GM21447 (cell line): ENCODE measurements at regions not wholly inside any gene's neighbourhood (a gene's known extent, or its start where the extent isn't known, plus 50 kb on each side); places are given as distances from the start of the nearest gene placed in this dataset.

Source experiments
- ATAC-seq: cut with Tn5 transposase; IDR thresholded peaks from one replicate; pipeline ENCODE4 v1.9.1; 2021; ENCODE audit not compliant: unreplicated experiment

DNA sequence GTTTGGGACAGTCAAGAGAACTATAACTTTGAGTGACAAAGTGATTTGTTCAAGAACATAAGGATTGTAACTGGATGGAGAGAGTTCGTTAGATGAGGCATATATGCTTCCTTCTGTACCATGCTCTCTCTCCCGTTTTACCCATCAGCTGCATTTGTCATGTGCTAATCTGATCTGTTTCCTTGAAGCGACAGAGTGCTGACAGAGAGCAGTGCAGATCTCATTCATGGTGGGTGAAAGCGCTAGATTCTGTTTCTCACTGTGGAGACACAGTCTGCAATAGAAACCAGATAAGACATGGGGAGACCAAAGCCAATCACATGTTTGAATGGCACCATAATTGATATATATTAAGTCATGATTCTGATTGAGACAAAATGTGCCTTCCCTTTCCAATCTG is 456.6 kb upstream of the CELF4 start:
- ATAC-seq = no peak

DNA sequence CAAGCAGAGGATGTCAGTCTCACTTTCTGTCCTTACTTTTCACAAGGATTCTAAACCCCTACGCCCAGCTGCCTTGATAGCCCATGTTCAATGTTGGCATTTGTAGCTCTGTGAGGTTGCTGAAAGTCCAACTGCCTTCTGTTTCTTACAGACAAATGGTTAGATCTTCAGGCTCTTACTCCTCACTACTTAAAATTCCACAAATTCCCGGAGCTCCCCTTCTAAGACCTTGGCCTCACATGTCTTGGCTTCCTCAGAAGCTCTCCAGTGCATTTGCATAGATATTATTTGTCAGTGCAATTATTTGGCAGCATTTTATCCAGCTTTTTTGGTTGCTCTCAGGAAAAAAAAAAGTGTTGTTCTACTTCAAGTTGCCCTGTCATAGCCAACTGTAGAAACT is 453.7 kb upstream of the CELF4 start:
- ATAC-seq = no peak

DNA sequence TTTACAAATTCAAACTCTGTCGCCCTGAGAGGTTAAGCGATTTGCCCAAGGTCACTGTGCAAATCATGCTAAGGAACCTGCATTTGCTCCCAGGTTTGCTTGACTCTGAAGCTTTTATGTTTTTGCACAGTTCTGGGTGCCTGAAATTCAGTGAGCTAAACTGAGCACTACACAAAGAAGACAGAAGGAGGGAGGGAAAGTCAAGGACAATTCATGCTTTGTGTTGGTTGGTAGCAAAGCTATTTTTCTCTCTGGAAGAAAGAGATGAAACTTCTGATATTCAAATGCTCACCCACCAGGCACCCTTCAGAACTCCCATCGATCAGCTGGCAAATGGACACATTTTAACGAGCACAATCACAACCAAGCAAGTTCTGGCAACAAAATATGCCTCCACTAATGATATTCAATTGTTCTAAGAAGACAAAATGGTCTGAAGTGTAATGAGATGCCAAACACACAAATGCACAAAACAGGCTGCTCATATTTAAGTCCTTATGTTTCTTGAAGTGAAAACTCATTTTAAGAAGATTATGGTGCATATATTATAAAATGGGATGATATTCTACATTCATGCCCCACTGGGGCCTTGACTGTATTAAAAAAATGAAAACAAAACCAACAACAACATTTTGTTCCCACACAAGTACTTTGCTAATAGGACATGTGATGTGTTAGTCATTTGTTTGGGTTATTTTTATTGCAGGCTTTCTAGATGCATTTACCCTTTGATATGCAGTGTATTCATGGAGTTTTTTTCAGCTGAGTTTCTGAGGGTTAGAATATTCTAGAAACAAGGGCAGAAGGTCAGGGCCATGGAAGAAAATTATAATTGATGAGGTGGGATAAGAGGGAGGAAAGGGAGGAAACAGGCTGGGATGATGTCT is 445.6 kb upstream of the CELF4 start:
- no peak for ATAC-seq

DNA sequence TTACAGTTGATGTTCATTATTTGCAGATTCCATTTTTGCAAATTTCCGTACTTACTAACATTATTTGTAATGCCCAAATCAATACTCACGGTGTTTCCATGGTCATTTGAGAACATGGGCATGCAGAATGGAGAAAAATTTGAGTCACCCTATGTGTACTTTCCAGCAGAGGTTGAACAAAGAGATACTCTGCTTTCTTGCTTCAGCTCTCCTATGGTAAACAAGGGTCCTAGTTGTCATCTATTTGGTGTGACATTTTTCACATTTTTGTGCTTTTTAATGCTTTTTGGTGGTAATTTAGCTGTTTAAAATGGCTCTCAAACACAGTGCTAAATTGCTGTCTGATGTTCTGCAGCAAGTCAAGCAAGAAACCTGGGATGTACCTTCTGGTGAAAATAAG is 444.4 kb upstream of the CELF4 start:
- no peak for ATAC-seq

DNA sequence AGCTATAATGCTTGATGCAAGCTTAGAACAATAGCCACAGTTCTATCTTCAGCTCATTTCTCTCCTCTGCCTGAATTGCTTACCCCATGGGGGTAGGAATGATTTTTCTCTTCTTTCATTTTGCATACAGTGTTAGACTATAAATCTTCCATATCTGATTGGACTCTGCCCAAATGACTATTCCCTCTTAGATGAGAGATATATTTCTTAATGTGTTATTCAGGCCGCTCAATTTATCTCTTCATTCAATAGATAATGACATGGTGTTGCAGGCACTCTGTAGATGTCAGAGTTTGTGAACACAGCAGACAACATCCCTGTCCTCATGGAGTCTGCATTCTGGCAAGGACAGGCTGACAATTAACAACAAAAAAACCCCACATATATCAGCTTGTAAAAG is 443.7 kb upstream of the CELF4 start:
- no peak for ATAC-seq

DNA sequence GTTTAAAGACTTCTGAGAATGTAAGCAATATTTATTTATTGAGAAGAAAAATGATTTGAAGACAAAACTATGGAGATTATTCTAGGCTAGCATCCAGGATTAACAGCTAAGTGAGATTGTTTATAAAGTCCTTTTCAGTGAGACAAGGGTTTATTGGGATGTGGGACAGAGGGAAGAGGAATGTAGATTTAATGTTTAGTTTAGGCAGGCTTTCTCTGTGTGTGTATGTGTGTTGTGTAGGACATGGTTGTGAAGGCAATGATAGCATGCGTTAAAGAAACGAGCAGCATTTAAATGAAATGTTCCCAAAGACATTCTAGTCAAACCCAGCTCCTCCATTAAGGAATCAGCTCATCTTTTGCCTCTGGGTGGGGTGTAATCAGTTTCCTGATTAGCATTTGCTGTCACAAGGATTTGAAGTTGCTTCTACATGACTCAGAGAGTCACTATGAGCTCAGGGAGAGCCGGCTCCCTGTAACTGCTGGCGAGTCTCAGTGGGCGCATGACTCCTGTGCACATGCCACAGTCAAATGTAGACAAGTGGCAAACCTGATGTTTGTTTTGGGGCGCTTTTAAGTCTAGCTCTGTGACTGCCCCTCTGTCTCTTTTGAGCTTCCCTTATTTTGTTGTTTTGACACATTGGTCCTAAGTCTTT is 442.2 kb upstream of the CELF4 start:
- ATAC-seq = no peak

DNA sequence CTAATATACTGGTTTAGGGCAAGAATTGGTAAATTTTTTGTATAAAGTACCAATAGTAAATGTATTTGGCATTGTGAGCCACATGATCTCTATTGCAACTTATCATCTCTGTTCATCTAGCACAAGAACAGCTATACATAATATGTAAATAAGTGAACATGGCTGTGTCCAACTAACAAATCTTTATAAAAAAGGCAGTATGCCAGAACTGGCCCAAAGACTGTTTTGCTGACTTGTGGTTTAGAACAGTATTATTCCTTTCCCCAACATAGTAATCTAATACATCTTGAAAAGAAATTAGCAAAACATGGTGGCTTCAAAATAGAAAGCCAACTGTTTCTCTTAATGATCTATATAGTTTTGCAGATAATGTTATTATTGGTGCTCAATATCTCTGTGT is 441.4 kb upstream of the CELF4 start:
- no peak for ATAC-seq

DNA sequence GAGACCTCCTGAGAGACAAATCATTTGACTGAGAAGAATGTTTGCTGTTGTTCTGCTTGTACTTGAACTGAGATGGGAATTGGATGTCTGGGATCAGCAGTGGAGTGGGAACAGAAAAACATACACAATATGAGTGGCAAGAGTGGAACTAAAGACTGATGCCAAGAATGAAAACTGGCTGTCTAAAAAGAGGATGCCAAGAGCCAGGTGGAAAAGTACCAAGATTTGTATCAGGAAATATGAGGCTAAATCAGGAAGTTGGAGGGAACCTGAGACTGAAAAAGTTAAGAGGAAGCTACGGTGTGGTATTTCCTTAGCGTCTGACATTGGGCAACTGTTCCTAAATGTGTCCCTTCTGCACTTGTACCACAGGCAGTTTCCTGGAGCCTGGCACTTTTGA is 440.9 kb upstream of the CELF4 start:
- no peak for ATAC-seq

DNA sequence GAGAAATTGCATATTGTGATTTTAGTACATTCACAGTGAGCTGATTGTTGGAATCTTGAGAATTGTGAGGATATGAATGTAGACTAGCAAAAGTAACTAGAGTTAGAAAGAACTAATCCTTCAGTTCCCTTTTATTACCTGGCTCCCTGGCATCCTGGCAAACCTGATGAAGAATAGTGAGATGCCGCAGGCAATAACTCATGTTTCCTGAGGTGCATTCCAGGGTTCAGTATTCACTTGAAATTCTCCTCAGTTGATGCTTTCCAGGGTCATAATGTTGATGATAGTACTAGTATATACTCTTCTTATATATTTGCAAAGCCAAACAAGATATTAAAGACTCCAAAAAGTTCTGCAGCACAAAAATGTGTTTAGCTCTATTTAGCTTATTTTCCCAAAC is 432.1 kb upstream of the CELF4 start:
- no peak for ATAC-seq

DNA sequence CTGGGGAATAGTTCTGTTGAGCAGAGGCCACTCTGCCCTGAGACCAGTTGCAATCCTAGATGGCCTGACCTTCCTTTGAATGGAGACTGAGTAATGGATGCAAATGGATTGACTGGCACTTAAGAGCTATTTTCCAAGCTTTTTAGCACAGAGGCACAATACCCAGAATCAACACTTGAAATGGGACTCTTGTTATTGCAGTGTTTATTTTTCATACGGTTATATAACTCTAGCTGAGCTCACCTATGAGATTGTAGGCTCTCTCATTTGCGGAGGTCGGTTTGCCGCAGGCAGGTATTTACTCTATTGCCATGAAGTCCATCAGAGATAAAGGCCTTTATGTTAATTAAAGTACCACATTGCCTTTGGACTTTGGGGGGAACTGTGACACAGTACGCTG is 422.3 kb upstream of the CELF4 start:
- ATAC-seq = no peak

DNA sequence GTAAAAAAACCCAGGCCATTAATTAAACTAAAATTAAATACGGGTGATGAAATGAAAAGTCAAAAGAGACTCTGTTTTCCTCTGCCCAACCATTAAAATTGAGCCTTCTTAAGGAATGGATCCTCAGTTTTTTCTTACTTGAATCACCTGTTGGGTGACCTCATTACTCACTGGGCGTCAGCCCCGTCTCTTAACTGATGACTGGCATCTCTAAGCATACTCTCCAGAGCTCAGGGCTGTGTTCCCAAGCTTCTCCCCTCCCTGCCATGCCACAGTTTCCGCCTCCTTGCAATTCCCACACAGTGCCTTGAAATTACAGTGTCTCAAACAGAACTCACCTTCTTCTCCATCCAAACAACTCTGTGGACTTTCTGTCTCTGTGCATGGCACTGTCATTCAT is 421.1 kb upstream of the CELF4 start:
- no peak for ATAC-seq

DNA sequence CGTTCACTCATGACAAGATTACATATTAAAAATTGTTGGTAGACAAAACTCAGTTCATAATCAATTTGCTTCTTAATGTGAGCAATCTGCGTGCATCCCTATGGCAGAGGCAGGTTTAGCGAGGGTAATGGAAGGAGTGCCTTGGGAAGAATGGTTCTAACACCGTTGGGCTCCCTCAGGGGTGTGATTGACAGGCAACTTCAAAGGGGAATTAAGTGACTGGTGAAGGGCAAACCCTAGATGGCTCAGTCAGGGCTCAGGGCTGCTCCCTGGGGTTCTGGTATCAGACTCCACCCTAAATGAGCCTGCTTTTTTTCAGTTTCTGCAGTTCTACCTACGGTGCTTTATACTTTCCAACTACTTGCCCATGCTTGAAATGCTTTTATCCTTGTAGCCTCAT is 419.5 kb upstream of the CELF4 start:
- no peak for ATAC-seq

DNA sequence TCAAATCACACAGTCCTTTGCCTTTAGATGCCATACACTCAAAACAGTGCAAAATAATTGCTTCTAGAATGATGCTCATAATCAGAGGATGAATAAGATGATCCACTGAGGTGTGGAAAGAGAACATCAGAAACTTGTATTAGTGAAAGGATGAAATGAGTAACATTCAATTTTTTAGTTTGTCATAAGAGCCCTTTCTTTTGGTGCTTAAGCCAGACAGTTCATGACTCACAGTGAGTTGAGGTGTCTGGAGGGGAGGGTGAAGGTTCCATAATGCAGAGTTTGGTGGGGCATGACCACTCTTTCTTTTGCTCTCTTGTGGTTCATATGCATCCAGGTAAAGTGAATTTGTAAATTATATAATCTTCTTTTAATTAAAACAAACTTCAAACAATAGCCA is 415.0 kb upstream of the CELF4 start:
- ATAC-seq = no peak

DNA sequence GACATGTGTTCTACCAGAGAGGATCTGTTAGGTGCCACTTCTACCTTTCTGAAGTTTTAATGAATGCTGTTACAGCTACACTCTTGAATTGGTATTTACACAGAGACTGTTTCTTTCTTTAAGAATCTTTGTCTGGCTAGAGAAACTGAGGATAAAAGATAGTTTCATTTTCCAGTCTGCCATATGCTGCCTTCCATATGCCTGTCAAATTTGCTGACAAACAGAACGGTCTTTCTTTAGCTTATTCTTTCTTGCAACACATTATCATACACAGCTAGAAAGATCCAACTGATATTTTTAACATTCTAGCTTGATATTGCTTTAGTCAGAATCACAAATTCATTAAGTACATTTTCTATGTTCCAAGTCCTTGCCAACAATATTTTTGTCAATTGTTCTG is 409.8 kb upstream of the CELF4 start:
- no peak for ATAC-seq

DNA sequence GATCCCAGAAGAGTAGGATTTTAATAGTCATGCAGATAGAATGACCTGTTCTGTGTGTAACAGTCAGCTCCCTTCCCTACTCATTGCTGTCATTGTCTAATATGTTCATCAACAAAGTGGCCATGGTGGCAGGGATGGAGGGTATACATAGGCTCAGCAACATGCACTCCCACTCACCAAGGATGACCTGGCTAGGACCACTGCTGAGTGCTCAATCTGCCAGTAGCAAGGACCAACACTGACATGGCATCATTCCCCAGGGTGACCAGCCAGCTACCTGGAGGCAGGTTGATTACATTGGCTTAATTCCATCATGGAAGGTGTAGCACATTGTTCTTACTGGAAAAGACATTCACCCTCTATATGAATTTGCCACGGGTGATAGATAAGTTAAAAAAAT is 401.7 kb upstream of the CELF4 start:
- no peak for ATAC-seq

DNA sequence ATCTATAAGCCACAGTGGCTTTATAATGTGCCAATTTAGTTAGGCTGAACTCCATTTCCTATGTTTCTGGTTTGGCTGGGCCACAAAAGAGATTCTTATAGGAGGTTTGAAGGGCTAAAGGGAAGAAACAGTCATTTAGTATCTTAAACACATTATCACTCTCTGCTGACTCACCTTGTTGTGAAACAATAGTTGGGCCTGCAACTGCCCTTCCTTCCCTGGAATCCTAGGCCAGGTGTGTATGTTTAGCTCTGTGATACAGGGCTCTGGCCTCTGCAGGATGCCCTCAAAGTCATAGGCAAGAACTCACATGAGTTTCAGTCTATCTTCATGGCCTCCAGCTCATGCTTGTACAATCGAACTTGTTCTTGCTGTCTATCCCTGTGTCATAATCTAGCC is 400.0 kb upstream of the CELF4 start:
- no peak for ATAC-seq

DNA sequence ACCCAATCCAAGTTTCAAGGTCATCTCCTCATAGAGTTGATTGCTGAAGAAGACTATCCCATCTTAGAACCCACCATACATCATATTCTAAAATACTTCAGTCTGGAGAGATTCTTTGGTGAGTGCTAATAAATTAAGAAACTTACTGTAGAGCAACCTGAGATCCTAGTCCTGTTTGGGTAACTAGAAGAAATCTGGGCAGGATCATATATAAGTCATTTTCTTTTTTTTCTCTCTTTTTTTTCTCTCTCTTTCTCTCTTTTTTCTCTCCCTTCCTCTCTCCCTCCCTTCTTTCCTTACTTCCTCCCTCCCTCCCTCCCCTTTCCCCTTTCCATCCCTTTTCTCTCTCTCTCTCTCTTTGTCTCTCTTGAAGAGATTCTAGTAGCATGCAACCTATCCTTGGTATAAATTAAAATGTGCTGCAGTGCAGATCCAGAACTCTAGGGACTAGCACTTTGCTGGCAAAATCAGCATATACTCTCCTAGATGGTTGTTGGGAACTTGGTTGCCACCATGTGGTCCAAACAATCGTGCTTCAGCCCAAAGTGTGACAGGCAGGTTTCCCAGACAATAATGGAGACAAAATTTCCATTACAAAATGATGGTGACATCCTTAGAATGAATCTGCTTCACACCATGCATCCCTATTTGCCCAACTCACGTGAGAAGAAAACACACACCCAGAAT is 399.4 kb upstream of the CELF4 start:
- ATAC-seq = no peak

DNA sequence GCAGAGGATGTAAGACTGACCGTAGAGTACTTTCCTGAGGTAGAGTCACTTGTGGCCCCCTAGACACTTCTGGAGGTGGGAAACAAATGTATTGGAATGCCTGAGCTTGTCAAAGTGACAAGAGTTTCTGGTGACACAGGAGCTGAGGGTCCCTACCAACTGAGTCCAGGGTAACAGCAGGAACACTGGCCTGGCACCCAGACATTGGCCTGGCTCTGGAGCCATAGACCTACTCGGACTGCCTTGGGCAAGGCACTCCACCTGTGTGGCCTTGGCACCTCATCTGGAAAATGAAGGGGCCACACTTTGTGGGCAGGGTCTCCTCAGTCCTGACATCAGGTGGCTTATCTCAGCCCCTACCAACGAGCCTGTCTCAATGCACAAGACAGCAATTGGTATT is 398.2 kb upstream of the CELF4 start:
- ATAC-seq = no peak

DNA sequence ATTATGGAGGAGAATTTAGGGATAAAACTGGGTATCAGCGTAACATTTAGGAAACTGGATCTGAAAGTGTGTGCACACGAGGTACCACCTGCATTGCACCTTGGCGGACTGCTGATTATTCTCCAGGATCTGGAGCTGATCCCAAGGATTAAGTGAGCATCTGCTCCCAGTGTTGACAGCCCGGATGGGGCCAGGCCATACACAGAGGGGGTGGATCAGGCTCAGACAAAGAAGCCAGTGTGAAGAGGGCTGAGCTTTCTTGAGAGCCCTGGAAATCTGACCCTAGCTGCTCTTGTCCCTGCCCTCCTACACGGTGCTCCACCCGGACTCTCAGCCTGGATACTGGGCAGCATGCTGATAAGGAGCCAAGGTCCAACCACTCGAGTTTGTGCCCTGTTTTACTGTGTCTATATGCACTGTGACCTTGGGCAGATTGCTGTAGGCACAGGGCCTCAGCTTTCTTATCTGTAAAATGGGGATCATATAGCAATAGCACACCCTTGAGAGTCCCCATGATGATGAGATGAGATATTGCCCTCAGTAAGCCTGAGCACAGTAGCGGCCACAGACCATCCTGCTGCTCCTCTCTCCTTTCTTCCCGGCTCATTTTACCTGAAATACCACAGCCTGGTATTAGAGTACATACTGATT is 396.8 kb upstream of the CELF4 start:
- no peak for ATAC-seq

DNA sequence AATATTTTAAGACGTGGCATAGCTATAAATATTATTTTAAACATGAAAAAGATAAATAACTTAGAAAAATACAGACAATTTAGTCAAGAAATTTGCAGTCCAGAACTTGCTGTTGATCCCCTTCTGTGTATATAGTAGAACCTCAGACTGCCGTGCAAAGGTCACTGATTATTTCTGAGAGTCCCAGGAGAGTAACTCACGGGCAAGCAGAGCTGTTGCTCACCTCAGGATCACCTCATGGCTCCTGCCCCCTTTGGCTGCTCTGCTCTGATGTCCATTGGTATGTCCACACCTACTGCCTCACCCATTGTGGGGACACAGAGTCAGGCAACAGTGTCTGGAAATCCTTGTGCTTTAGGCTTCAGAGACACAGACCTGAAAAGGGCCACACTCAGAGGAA is 392.9 kb upstream of the CELF4 start:
- no peak for ATAC-seq

DNA sequence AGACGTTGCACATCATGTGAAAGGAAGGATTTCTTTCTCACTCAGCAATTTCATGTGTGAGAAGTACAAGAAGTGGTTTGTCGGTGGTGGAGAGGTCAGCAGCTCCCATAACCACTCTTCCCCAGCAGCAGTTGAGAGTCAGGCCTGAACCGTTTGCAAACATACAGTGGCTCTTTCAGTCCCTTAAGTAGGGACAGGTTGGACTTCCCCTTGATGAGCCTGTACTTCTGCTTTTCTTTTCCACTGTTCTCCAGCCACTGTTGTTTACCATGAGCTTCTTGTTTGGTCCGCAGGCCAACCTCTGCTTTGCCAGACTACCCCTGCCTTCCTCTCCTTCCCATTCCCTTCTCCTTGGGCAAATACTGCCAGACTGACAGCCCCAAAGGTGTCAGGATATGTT is 391.3 kb upstream of the CELF4 start:
- no peak for ATAC-seq

DNA sequence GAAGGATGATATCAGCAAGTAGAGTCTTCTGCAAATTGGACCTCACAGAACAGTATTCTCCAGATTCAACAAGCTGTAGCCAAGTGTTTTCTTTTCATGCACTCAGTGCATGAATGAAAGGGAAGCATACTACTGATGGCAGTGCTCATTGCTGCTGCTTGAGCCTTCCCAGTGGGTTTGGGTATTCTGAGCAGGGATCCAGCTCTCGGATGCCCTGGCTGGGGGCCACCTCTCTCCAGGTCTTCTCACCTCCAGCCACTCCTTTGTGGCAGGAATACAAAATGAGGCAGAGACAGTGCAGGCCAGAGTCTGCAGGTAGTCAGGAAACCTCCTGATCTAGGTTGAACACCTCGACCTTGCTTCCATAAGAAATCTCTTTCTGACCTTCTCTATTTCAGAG is 390.4 kb upstream of the CELF4 start:
- ATAC-seq = no peak
